ENCODE measurements at regions not wholly inside any gene's neighbourhood (a gene's known extent, or its start where the extent isn't known, plus 50 kb on each side); places are given as distances from the start of the nearest gene placed in this dataset.

GRCh38 chr15:62791694-62792093, 250.9 kb upstream of the TPM1 start:
- TF ChIP-seq EZH2 (IDR thresholded peaks at IDR 0.05; ENCODE audit: borderline replicate concordance, insufficient read depth, low read length, poor library complexity, severe bottlenecking) (no peak), RAD21 (conservative IDR thresholded peaks at IDR 0.05) (no peak), POLR2AphosphoS5 (IDR thresholded peaks at IDR 0.05) (no peak), CTCF (IDR thresholded peaks at IDR 0.05; ENCODE audit: poor library complexity, severe bottlenecking) (no peak), SMC3 (conservative IDR thresholded peaks at IDR 0.05; ENCODE audit: poor library complexity) (no peak), REST (IDR thresholded peaks at IDR 0.05; ENCODE audit: borderline replicate concordance) (no peak)
